HG02642 (cell line): ENCODE measurements at regions not wholly inside any gene's neighbourhood (a gene's known extent, or its start where the extent isn't known, plus 50 kb on each side); places are given as distances from the start of the nearest gene placed in this dataset.
"Not testable (repeated sequence)": the region's sequence is repeated elsewhere in the genome, so short reads cannot be mapped to it uniquely, and the experiment has no call there.

Source experiments
- ATAC-seq: cut with Tn5 transposase; IDR thresholded peaks from one replicate; pipeline ENCODE4 v1.9.1; 2021; ENCODE audit warnings: mild to moderate bottlenecking; ENCODE audit not compliant: unreplicated experiment, poor library complexity

DNA sequence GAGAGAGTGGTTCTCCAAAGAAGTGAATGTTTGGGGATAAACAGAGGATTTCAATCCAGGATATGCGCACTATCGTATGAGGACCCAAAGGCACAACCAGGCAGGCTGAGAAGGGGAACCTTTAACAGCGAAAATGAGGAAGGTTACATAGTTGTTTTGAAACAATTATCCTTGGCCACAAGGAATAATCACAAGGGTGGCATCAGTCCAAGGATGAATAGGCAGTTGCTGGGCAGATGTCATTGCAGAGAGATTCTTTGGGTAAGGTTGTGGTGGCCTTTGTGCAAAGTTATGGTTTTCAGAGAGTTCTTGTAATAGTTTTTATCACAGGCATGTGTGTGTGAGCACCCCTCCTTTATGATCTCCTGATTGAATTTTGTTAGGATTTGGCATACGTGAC, 58.9 kb upstream of the NBPF20 start:
- not testable (repeated sequence) for ATAC-seq

DNA sequence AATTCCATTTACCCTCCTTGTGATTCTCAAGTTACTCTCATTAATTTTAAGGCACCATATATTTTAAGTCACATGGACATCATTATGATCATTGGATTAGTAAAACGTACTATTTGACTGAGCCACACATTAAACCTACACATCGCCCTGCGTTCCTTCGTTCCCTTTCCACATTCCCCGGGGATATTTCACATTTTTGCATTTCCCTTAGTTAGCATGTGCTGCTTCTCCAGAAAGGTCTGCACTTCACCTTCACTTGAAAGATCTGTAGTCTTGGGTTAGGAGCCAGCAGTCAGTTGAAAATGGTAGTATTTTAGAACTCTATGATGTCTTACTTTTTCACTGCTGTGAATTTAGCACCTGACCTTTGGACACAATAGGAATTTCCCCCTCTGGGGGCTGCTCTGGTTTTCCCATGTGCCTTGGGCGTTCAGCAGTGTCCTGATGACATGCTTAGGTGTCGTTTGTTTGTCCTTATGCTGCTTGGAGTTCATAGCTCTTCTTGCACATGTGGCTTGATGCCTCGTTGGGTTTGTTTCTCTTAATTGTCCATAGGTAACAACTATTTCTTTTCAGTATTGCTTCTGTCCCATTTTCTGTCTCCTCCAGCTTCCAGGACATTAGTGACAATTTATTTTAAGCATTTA, 56.9 kb upstream of the NBPF20 start:
- ATAC-seq: not testable (repeated sequence)

DNA sequence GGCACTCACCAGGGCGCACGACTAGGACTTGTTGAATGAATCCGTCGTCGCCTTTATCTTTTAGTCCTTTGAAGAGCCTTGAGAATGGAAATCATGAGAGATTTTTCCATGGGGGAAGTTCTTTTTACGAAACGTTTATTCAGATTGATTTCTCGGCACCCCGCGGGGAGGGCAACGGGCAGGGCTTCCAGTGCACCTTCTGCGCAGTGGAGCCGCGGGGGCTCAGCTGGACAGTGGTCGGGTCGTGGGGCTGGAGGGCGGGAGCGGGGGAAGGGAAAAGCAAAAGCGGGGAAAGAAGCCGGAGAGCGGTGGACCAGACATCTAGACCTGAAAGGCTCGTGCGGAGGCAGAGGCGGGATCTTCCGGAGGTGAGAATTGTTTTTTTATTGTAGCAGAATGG, 50.6 kb upstream of the NBPF20 start:
- ATAC-seq: not testable (repeated sequence)

DNA sequence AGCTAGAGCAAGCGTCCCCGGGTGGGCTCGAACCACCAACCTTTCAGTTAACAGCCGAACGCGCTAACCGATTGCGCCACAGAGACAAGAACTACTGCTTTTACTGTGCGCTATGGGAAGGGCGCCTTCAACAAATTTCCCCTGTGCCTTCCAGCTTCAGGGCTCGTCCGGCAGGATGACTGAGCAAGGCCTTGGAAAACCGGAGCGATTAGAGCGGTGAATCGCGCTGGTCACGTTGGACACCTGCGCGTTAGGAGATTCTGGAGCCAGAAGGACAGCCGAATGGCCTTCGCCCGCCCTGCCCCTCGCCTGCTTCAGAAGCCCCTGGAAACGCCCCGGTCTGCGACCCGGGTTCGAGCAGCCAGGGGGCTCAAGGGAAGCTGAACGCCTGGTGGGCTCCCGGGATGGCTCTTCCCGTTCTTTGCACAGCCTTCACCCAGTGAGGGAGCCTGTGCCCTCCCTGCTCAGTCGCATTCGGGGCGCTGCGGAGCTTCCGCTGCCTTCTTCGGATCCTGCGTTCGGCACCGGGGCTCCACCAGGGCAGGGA, 50.0 kb upstream of the NBPF20 start:
- ATAC-seq: not testable (repeated sequence)
